HS-27A (cell line): ENCODE measurements at regions not wholly inside any gene's neighbourhood (a gene's known extent, or its start where the extent isn't known, plus 50 kb on each side); places are given as distances from the start of the nearest gene placed in this dataset.
"Not testable (repeated sequence)": the region's sequence is repeated elsewhere in the genome, so short reads cannot be mapped to it uniquely, and the experiment has no call there.

Experiments used
- DNase-seq: peaks from one replicate; pipeline ENCODE4 v3.0.0-alpha.2; 2012; ENCODE audit warnings: low read depth, missing footprints

GRCh38 chr1:43042773-43043457 is 84.2 kb upstream of the SLC2A1 start:
- no peak for DNase-seq

- no peak for DNase-seq
Observed at GRCh38 chr1:43042127-43042526, 83.5 kb upstream of the SLC2A1 start.

GRCh38 chr1:43041591-43041990 is 82.9 kb upstream of the SLC2A1 start:
- DNase-seq, result no peak

- DNase-seq, result no peak
Observed at GRCh38 chr1:43039228-43040055, 80.8 kb upstream of the SLC2A1 start.

- DNase-seq, result no peak
Observed at GRCh38 chr1:43038232-43038935, 79.7 kb upstream of the SLC2A1 start.

GRCh38 chr1:43037466-43037865 is 78.8 kb upstream of the SLC2A1 start:
- DNase-seq, result no peak

GRCh38 chr1:43036932-43037331 is 78.3 kb upstream of the SLC2A1 start:
- no peak for DNase-seq

- no peak for DNase-seq
Observed at GRCh38 chr1:43035821-43036741, 77.4 kb upstream of the SLC2A1 start.

GRCh38 chr1:43034778-43035177 is 76.1 kb upstream of the SLC2A1 start:
- no peak for DNase-seq

GRCh38 chr1:43034195-43034658 is 75.6 kb upstream of the SLC2A1 start:
- DNase-seq, result no peak

GRCh38 chr1:43031316-43032203 is 72.9 kb upstream of the SLC2A1 start:
- no peak for DNase-seq

GRCh38 chr1:43024905-43025304 is 66.2 kb upstream of the SLC2A1 start:
- no peak for DNase-seq

- no peak for DNase-seq
Observed at GRCh38 chr1:43021547-43022474, 63.1 kb upstream of the SLC2A1 start.

- DNase-seq, result no peak
Observed at GRCh38 chr1:43019226-43019625, 60.6 kb upstream of the SLC2A1 start.

GRCh38 chr1:43018121-43018520 is 59.5 kb upstream of the SLC2A1 start:
- no peak for DNase-seq

GRCh38 chr1:43015269-43015668 is 56.6 kb upstream of the SLC2A1 start:
- no peak for DNase-seq

- DNase-seq, result not testable (repeated sequence)
Observed at GRCh38 chr1:43014579-43014978, 55.9 kb upstream of the SLC2A1 start.

GRCh38 chr1:43011020-43011419 is 52.4 kb upstream of the SLC2A1 start:
- no peak for DNase-seq

GRCh38 chr1:43009274-43009673 is 50.6 kb upstream of the SLC2A1 start:
- no peak for DNase-seq
